Loucy (cell line): ENCODE measurements at regions not wholly inside any gene's neighbourhood (a gene's known extent, or its start where the extent isn't known, plus 50 kb on each side); places are given as distances from the start of the nearest gene placed in this dataset.

Source experiments
- H2AFZ ChIP-seq: fragments of 200-600 bp; sonication (generic); 2 replicates; pipeline ENCODE4 v1.6.0; 2016; ENCODE audit warnings: antibody characterized with exemption, mild to moderate bottlenecking, low read length, moderate library complexity
- H3F3A ChIP-seq: fragments of 200-600 bp; 2 replicates; pipeline ENCODE4 v1.6.0; 2016; ENCODE audit warnings: antibody characterized with exemption, low read depth, mild to moderate bottlenecking
- H3K27me3 ChIP-seq: fragments of 200-600 bp; sonication (generic); 2 replicates; pipeline ENCODE4 v1.6.1; 2014; ENCODE audit warnings: low read length, mild to moderate bottlenecking; ENCODE audit not compliant: insufficient read depth, poor library complexity, severe bottlenecking
- H3K36me3 ChIP-seq: fragments of 200-600 bp; sonication (generic); 2 replicates; pipeline ENCODE4 v1.6.1; 2016; ENCODE audit warnings: low read length; ENCODE audit not compliant: insufficient read depth
- H3K4me1 ChIP-seq: fragments of 200-600 bp; sonication (generic); 2 replicates; pipeline ENCODE4 v1.5.1; 2014; ENCODE audit warnings: low read length, mild to moderate bottlenecking; ENCODE audit not compliant: insufficient read depth, poor library complexity, severe bottlenecking
- H3K4me2 ChIP-seq: fragments of 200-600 bp; sonication (generic); 2 replicates; pipeline ENCODE4 v1.6.0; 2014; ENCODE audit warnings: antibody characterized with exemption, low read length, low read depth, mild to moderate bottlenecking; ENCODE audit not compliant: poor library complexity, severe bottlenecking
- H3K4me3 ChIP-seq: fragments of 200-600 bp; sonication (generic); 2 replicates; pipeline ENCODE4 v1.5.1; 2014; ENCODE audit warnings: low read length, mild to moderate bottlenecking, mixed read lengths; ENCODE audit not compliant: poor library complexity, severe bottlenecking
- H3K79me2 ChIP-seq: fragments of 200-600 bp; sonication (generic); 2 replicates; pipeline ENCODE4 v1.6.1; 2014; ENCODE audit warnings: low read length; ENCODE audit not compliant: insufficient read depth
- H3K9ac ChIP-seq: fragments of 200-600 bp; sonication (generic); 2 replicates; pipeline ENCODE4 v1.6.0; 2014; ENCODE audit warnings: mild to moderate bottlenecking, low read depth, low read length, moderate library complexity; ENCODE audit not compliant: poor library complexity, severe bottlenecking
- H3K9me2 ChIP-seq: fragments of 200-600 bp; sonication (generic); replicated peaks from 2 replicates; pipeline ENCODE4 v1.6.1; 2016; ENCODE audit warnings: low read depth, low read length, mixed read lengths
- H3K9me3 ChIP-seq: fragments of 200-600 bp; sonication (generic); 2 replicates; pipeline ENCODE4 v1.6.1; 2014; ENCODE audit warnings: mild to moderate bottlenecking, antibody characterized with exemption, low read length, low read depth; ENCODE audit not compliant: insufficient read depth
- H4K20me1 ChIP-seq: fragments of 200-600 bp; sonication (generic); 2 replicates; pipeline ENCODE4 v1.6.0; 2014; ENCODE audit warnings: antibody characterized with exemption, low read length, mild to moderate bottlenecking; ENCODE audit not compliant: insufficient read depth, poor library complexity, severe bottlenecking
- EZH2phosphoT487 ChIP-seq: fragments of 200-600 bp; IDR thresholded peaks from 2 replicates; pipeline ENCODE4 v1.6.1; 2018; ENCODE audit warnings: antibody characterized with exemption, mild to moderate bottlenecking, moderate library complexity, borderline replicate concordance
- TF ChIP-seq, protein P1 (sequence below): fragments of 200-600 bp; sonication (generic); conservative IDR thresholded peaks from 2 replicates; pipeline ENCODE4 v1.5.1; 2014; ENCODE audit warnings: mild to moderate bottlenecking, antibody characterized with exemption, low read length

DNA sequence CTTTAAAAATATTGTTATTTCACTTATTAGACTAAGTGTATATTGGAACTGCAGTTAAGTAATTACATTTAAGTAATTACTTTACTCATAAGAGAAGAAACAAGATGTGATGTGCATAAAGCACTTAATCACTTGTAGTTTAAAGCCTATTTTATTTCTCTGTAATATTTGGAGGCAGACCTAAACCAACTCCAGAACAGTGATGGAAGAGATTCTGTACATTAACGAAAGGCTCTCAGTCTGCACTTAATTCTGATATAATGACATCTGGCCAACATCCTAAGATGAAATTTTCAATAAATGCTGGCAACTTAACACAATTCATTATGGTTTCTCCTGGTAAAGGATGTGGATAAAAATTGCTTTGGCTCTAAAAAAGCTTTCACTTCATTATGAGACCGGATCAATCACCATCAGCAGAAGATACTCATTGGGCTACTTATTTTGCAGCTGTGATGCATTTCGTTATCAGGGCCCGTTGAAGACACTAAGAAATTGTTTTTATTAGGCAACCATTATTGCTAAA lies 342.6 kb downstream of the C4orf33 start:
- TF ChIP-seq, protein P1, sequence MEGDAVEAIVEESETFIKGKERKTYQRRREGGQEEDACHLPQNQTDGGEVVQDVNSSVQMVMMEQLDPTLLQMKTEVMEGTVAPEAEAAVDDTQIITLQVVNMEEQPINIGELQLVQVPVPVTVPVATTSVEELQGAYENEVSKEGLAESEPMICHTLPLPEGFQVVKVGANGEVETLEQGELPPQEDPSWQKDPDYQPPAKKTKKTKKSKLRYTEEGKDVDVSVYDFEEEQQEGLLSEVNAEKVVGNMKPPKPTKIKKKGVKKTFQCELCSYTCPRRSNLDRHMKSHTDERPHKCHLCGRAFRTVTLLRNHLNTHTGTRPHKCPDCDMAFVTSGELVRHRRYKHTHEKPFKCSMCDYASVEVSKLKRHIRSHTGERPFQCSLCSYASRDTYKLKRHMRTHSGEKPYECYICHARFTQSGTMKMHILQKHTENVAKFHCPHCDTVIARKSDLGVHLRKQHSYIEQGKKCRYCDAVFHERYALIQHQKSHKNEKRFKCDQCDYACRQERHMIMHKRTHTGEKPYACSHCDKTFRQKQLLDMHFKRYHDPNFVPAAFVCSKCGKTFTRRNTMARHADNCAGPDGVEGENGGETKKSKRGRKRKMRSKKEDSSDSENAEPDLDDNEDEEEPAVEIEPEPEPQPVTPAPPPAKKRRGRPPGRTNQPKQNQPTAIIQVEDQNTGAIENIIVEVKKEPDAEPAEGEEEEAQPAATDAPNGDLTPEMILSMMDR = no peak
- TF ChIP-seq EZH2phosphoT487 = no peak
- H3K9me2 ChIP-seq = no peaks in the 10 kb centered on the region

DNA sequence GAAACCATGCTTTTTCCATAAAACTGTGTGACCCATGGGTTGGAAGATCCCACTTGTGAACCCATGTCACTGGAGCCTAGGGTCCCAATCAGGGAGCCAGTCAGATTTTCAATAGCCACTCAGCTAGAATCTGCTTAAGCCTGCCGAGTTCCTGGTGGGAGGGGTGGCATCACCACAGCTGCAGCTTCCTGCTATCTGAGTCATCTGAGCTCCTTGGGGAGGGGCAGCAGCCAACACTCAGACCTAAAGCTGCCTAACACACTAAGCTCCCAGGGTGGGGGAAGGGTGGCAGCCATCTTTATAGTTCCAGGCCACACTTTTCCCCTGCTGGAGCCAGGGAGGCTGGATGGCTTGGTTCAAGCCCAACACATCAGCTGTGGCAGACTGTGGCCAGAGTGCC lies 350.1 kb downstream of the C4orf33 start:
- no peaks in the 10 kb centered on the region for H4K20me1 ChIP-seq
- no peaks in the 10 kb centered on the region for H3K4me1 ChIP-seq
- no peaks in the 10 kb centered on the region for H3K36me3 ChIP-seq
- no peak for TF ChIP-seq EZH2phosphoT487
- TF ChIP-seq, protein P1 = no peak
- no peak overlapping the region for H3K9ac ChIP-seq
- no peaks in the 10 kb centered on the region for H3K27me3 ChIP-seq
- H3K4me2 ChIP-seq = no peak overlapping the region
- H3K9me2 ChIP-seq = no peaks in the 10 kb centered on the region
- H3K9me3 ChIP-seq = no peaks in the 10 kb centered on the region; the same call in 1 of the 2 replicates
- no peaks in the 10 kb centered on the region for H3K79me2 ChIP-seq
- no peaks in the 10 kb centered on the region for H3F3A ChIP-seq
- H3K4me3 ChIP-seq = no peak overlapping the region
- no peak overlapping the region for H2AFZ ChIP-seq

More for the DNA sequence above, 342.6 kb downstream of the C4orf33 start:
- Histone ChIP-seq H3K9me3 (no peaks in the 10 kb centered on the region), H3K9ac (no peak overlapping the region), H3K79me2 (no peaks in the 10 kb centered on the region), H3K36me3 (no peaks in the 10 kb centered on the region), H3F3A (no peaks in the 10 kb centered on the region), H3K4me1 (no peaks in the 10 kb centered on the region), H3K4me3 (no peak overlapping the region), H3K4me2 (no peak overlapping the region), H3K27me3 (no peaks in the 10 kb centered on the region), H2AFZ (no peak overlapping the region), H4K20me1 (no peaks in the 10 kb centered on the region)

DNA sequence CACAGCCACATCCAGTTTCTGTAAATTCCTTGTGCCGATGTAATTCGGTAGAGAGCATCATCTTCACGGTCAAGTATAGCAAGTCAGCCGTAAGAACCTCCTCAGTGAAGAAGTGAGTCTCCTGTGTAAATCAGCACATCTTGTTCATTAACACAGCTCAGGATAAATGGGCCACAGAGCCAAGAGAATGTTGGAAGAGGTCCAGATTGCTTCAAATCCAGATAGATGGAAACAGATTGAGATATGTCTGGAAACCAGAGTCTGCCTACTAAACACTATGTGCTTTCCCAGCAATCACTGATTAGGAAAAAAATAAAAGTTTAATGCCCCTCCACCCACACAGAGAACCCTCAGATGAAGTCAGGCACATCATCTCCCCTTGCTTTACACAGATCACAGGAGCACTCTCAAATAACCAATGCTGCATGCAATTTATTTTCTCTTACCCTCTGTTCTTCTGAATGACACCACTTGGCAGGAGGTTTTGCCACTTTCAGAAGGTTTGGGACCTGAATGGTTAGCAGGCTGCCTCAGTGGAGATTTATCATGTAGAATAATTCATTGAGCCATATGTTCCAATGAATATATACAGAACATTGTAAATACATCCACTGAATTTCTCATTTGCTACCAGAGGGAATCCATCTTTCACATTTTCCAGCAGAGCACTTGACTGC lies 357.7 kb downstream of the C4orf33 start:
- no peak overlapping the region for H3K4me2 ChIP-seq
- no peak overlapping the region for H2AFZ ChIP-seq
- H3K36me3 ChIP-seq = no peaks in the 10 kb centered on the region
- H3F3A ChIP-seq = no peaks in the 10 kb centered on the region
- H3K4me1 ChIP-seq = no peaks in the 10 kb centered on the region
- no peaks in the 10 kb centered on the region for H3K9me2 ChIP-seq
- H3K79me2 ChIP-seq = no peaks in the 10 kb centered on the region
- H3K4me3 ChIP-seq = no peak overlapping the region
- H4K20me1 ChIP-seq = no peaks in the 10 kb centered on the region
- H3K9ac ChIP-seq = no peak overlapping the region
- H3K27me3 ChIP-seq = no peaks in the 10 kb centered on the region
- TF ChIP-seq, protein P1 = no peak
- no peak for TF ChIP-seq EZH2phosphoT487
- no peaks in the 10 kb centered on the region for H3K9me3 ChIP-seq
